Fibroblast of peridontal ligament (primary cell): ENCODE measurements at regions not wholly inside any gene's neighbourhood (a gene's known extent, or its start where the extent isn't known, plus 50 kb on each side); places are given as distances from the start of the nearest gene placed in this dataset.

ENCODE experiments used
- DNase-seq: peaks from one replicate; pipeline ENCODE4 v3.0.0-alpha.2; 2010; ENCODE audit errors: extremely low read depth

GRCh38 chr6:165082636-165083035 lies 226.8 kb downstream of the C6orf118 start:
- no peak for DNase-seq

- no peak for DNase-seq
Measured at GRCh38 chr6:165081944-165082532, 227.4 kb downstream of the C6orf118 start.

- DNase-seq, result no peak
Measured at GRCh38 chr6:165077876-165078275, 231.5 kb downstream of the C6orf118 start.

GRCh38 chr6:165071906-165072305 lies 237.5 kb downstream of the C6orf118 start:
- no peak for DNase-seq

GRCh38 chr6:165060720-165061119 lies 248.7 kb downstream of the C6orf118 start:
- DNase-seq, result no peak

- DNase-seq, result no peak
Measured at GRCh38 chr6:165059032-165059431, 250.4 kb downstream of the C6orf118 start.

GRCh38 chr6:165056292-165056691 lies 253.1 kb downstream of the C6orf118 start:
- no peak for DNase-seq

- DNase-seq, result no peak
Measured at GRCh38 chr6:165055231-165055630, 254.2 kb downstream of the C6orf118 start.

GRCh38 chr6:165052561-165053480 lies 256.6 kb downstream of the C6orf118 start:
- DNase-seq, result no peak

- DNase-seq, result no peak
Measured at GRCh38 chr6:165049362-165049761, 260.0 kb downstream of the C6orf118 start.

- no peak for DNase-seq
Measured at GRCh38 chr6:165047952-165048351, 261.5 kb downstream of the C6orf118 start.

GRCh38 chr6:165045631-165046030 lies 263.8 kb downstream of the C6orf118 start:
- DNase-seq, result no peak

GRCh38 chr6:165042912-165043311 lies 266.5 kb downstream of the C6orf118 start:
- no peak for DNase-seq

GRCh38 chr6:165040440-165040839 lies 269.0 kb downstream of the C6orf118 start:
- no peak for DNase-seq

GRCh38 chr6:165034271-165034741 lies 275.1 kb downstream of the C6orf118 start:
- DNase-seq, result no peak

- DNase-seq, result no peak
Measured at GRCh38 chr6:165031502-165031901, 277.9 kb downstream of the C6orf118 start.

GRCh38 chr6:165025040-165025439 lies 284.4 kb downstream of the C6orf118 start:
- no peak for DNase-seq

- no peak for DNase-seq
Measured at GRCh38 chr6:165019681-165020080, 289.7 kb downstream of the C6orf118 start.

GRCh38 chr6:165015676-165016075 lies 293.7 kb downstream of the C6orf118 start:
- no peak for DNase-seq

GRCh38 chr6:165013701-165014100 lies 295.7 kb downstream of the C6orf118 start:
- no peak for DNase-seq

GRCh38 chr6:165012183-165012582 lies 297.2 kb downstream of the C6orf118 start:
- no peak for DNase-seq

- no peak for DNase-seq
Measured at GRCh38 chr6:165010556-165011535, 298.6 kb downstream of the C6orf118 start.
